ENCODE measurements at regions not wholly inside any gene's neighbourhood (a gene's known extent, or its start where the extent isn't known, plus 50 kb on each side); places are given as distances from the start of the nearest gene placed in this dataset.

- TF ChIP-seq EGR1 (IDR thresholded peaks at IDR 0.05; ENCODE audit: low read depth) (no peak), CTCF (IDR thresholded peaks at IDR 0.05 in 2 of 3, conservative IDR thresholded peaks at IDR 0.05 in 1 of 3; ENCODE audit: borderline replicate concordance in 1 of 3, insufficient read depth in 1 of 3, low read depth in 2 of 3, low read length in 2 of 3) (no peak), POLR2AphosphoS5 (IDR thresholded peaks at IDR 0.05; ENCODE audit: low read depth, low read length) (no peak), EZH2phosphoT487 (IDR thresholded peaks at IDR 0.05; ENCODE audit: borderline replicate concordance) (no peak), SRF (IDR thresholded peaks at IDR 0.05; ENCODE audit: low read depth) (no peak), POLR2A (IDR thresholded peaks at IDR 0.05; ENCODE audit: borderline replicate concordance, extremely low read depth, insufficient read depth, insufficient read length) (no peak), CBX3 (IDR thresholded peaks at IDR 0.05; ENCODE audit: low read depth) (no peak), EZH2 (IDR thresholded peaks at IDR 0.05) (no peak), ZBTB33 (IDR thresholded peaks at IDR 0.05; ENCODE audit: extremely low read depth, insufficient replicate concordance, low read length) (no peak), FOSL1 (IDR thresholded peaks at IDR 0.05; ENCODE audit: low read depth) (no peak), ZFX (IDR thresholded peaks at IDR 0.05) (no peak), CEBPB (IDR thresholded peaks at IDR 0.05; ENCODE audit: low read depth) (no peak)
- TF ChIP-seq, protein P1, sequence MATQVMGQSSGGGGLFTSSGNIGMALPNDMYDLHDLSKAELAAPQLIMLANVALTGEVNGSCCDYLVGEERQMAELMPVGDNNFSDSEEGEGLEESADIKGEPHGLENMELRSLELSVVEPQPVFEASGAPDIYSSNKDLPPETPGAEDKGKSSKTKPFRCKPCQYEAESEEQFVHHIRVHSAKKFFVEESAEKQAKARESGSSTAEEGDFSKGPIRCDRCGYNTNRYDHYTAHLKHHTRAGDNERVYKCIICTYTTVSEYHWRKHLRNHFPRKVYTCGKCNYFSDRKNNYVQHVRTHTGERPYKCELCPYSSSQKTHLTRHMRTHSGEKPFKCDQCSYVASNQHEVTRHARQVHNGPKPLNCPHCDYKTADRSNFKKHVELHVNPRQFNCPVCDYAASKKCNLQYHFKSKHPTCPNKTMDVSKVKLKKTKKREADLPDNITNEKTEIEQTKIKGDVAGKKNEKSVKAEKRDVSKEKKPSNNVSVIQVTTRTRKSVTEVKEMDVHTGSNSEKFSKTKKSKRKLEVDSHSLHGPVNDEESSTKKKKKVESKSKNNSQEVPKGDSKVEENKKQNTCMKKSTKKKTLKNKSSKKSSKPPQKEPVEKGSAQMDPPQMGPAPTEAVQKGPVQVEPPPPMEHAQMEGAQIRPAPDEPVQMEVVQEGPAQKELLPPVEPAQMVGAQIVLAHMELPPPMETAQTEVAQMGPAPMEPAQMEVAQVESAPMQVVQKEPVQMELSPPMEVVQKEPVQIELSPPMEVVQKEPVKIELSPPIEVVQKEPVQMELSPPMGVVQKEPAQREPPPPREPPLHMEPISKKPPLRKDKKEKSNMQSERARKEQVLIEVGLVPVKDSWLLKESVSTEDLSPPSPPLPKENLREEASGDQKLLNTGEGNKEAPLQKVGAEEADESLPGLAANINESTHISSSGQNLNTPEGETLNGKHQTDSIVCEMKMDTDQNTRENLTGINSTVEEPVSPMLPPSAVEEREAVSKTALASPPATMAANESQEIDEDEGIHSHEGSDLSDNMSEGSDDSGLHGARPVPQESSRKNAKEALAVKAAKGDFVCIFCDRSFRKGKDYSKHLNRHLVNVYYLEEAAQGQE (IDR thresholded peaks at IDR 0.05; ENCODE audit: low read depth) = no peak
Measured at GRCh38 chr2:185674232-185674631, 64.4 kb upstream of the FSIP2 start.

All from HCT116 (cell line).